ENCODE measurements at regions not wholly inside any gene's neighbourhood (a gene's known extent, or its start where the extent isn't known, plus 50 kb on each side); places are given as distances from the start of the nearest gene placed in this dataset.

DNA sequence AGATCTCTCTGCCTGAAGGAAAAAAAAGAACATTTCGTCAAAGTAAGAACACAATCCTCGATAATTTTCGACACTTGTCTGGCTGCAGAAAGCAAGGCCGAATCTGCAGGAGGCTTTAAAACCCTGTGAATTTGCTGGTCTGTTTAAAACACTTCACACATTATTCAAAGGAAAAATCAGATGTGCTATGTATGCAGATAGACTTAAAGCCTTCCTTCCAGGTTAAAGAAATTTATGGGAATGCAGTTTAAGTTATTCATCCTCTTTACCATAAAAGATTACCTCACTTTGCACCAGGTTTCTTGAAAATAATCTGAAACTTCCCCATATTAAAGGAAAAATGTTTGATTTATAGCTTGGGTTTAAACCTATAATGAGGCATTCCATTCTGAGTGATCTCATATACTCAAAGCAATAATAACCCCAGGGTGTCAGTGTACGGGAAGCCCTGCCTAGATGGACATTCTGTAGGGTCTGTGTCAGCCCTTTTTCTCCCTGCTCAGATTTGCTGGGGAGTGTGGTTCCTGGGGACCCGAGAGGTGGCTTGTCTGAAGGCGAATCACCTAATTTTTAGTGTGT is 323.5 kb upstream of the SLC24A2 start:
- no peak for DNase-seq (ENCODE audit: insufficient read length, low spot score)
- no peak for FAIRE-seq
- TF ChIP-seq, protein P1, sequence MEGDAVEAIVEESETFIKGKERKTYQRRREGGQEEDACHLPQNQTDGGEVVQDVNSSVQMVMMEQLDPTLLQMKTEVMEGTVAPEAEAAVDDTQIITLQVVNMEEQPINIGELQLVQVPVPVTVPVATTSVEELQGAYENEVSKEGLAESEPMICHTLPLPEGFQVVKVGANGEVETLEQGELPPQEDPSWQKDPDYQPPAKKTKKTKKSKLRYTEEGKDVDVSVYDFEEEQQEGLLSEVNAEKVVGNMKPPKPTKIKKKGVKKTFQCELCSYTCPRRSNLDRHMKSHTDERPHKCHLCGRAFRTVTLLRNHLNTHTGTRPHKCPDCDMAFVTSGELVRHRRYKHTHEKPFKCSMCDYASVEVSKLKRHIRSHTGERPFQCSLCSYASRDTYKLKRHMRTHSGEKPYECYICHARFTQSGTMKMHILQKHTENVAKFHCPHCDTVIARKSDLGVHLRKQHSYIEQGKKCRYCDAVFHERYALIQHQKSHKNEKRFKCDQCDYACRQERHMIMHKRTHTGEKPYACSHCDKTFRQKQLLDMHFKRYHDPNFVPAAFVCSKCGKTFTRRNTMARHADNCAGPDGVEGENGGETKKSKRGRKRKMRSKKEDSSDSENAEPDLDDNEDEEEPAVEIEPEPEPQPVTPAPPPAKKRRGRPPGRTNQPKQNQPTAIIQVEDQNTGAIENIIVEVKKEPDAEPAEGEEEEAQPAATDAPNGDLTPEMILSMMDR (IDR thresholded peaks at IDR 0.05; ENCODE audit: insufficient read depth, missing control alignments), result no peak

DNA sequence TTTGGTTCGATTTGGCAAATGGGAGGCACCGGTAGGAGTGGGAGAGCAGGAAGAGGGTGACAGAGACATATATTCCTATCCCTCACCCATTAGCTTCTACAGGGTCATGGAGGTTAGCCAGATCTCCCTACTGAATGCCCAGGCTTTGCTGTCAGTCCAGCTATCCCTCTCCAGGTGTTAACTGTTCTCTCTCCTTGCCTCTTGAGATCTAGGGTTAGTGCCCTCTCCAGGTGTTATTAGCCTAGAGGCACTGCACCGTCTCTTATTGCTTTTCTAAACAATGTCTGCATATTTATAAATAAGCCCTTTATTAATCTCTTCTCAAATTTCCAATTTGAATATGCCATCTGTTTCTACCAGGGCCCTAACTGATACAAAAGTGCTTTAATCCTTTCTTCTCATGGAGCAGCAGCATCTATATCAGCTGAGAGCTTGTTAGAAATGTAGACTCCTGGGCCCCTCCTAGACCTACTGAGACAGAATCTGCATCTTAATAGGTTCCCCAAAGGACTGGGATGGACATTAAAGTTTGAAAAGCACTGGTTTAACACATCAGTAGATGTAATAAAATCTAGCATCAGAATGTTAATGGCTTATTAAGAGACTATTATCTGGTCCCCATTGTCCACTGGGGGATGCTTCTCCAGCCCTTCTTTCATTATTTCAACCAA is 322.5 kb upstream of the SLC24A2 start:
- DNase-seq (ENCODE audit: insufficient read length, low spot score) (no peak), FAIRE-seq (no peak)
- TF ChIP-seq, protein P1 (IDR thresholded peaks at IDR 0.05; ENCODE audit: insufficient read depth, missing control alignments), result no peak

DNA sequence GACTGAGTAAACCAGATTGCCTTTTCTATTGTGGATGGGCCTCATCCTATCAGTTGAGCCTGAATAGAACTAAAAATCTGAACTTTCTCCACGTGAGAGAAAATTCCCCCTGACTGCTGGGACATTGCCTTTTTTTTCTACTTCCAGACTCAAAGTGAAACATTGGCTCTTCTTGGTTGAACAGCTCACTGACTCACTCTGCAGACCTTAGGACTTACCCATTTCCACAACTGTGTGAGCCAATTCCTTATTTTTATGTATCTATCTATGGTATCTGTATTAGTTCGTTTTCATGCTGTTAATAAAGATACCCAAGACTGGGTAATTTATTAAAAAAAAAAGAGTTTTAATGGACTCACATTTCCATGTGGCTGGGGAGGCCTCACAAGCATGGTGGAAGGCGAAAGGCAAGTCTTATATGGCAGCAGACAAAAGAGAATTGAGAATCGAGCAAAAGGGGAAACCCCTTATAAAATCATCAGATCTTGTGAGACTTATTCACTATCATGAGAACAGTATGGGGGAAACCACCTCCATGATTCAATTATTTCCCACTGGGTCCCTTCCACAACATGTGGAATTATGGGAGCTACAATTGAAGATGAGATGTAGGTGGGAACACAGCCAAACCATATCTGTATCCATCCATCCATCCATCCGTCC is 306.7 kb upstream of the SLC24A2 start:
- TF ChIP-seq, protein P1 (IDR thresholded peaks at IDR 0.05; ENCODE audit: insufficient read depth, missing control alignments), result no peak
- DNase-seq (ENCODE audit: insufficient read length, low spot score), result no peak
- FAIRE-seq, result no peak

DNA sequence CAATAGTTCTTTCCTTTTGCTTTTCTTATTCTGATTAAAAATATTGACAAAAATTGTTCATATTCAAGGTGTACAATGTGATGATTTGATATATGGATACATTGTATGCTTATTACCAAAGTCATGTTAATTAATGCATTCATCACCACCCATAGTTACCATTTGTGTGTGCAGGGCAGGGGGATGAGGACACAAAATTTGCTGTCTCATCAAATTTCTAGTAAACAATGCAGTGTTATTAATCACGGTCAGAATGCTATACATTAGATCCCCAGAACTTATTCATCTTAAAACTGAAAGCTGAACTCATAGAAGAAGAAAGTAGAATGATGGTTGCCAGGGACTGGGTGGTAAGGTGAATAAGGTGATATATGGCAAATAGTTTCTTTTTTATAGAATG is 303.7 kb upstream of the SLC24A2 start:
- FAIRE-seq, result no peak
- no peak for DNase-seq (ENCODE audit: insufficient read length, low spot score)
- TF ChIP-seq, protein P1 (IDR thresholded peaks at IDR 0.05; ENCODE audit: insufficient read depth, missing control alignments), result no peak

DNA sequence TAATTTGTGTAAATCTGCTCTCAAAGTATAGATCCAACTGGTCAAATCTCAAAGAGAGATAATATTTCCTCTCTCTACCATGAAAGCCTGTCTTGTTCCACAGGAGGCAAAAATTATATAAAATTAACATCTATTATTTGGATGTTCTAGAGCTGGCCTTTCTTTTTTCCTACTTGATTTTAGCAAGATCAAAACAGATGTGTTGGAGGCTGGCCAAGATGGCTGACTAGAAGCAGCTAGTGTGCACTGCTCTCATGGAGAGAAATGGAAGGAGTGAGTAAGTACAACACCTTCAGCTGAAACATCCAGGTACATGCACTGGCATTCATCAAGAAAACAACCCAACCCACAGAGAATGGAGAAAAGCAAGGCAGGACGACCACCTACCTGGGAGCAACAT is 298.6 kb upstream of the SLC24A2 start:
- FAIRE-seq (no peak), DNase-seq (ENCODE audit: insufficient read length, low spot score) (no peak)

DNA sequence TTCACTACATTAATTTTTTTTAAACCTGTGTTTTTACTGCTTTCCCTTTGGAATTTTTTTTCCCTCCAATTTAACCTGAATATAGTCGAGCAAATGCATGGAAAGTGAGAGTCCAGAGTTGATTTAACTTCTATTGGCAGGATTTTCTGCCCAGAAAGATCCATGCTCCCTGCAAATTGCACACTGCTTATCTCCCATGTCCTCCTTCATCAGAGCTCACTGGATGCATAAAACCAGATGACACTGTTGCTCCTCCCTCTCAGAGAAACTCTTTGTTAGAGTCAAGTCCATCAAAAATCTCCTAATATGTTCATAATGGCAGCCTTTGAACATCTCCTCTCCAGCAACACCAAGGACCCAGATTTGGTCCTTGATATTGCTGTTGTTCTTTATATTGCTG is 297.0 kb upstream of the SLC24A2 start:
- TF ChIP-seq, protein P1 (IDR thresholded peaks at IDR 0.05; ENCODE audit: insufficient read depth, missing control alignments), result no peak
- no peak for FAIRE-seq
- DNase-seq (ENCODE audit: insufficient read length, low spot score), result no peak

More for the DNA sequence above, 298.6 kb upstream of the SLC24A2 start:
- TF ChIP-seq, protein P1 (IDR thresholded peaks at IDR 0.05; ENCODE audit: insufficient read depth, missing control alignments), result no peak

DNA sequence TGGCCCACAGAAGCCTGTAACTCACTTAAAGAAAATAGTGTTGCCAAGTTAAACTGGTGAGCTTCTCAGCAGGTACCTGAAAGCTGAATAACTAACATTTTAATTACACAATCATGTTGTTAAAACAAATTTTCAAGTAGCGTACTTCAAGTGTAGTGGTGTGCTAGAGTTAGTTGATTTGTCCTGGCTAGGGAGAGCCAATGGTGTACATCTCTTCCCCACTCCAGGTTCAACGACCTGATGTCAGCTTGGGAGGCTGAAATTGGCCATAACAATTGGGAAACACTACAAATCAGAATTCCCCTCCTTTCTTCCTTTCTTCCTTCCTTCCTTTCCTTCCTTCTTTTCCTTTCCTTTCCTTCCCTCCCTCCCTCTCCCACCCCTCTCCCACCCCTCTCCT is 295.3 kb upstream of the SLC24A2 start:
- DNase-seq (ENCODE audit: insufficient read length, low spot score), result no peak
- no peak for FAIRE-seq
- TF ChIP-seq, protein P1 (IDR thresholded peaks at IDR 0.05; ENCODE audit: insufficient read depth, missing control alignments), result no peak

All from D721Med (cell line).